ENCODE measurements at regions not wholly inside any gene's neighbourhood (a gene's known extent, or its start where the extent isn't known, plus 50 kb on each side); places are given as distances from the start of the nearest gene placed in this dataset.

GRCh38 chr17:77382966-77383612 lies 242.3 kb downstream of the SEC14L1 start:
- no peak for TF ChIP-seq POLR2AphosphoS5 (IDR thresholded peaks at IDR 0.05; ENCODE audit: low read depth, low read length)
- no peak for TF ChIP-seq SIN3A (IDR thresholded peaks at IDR 0.05; ENCODE audit: borderline replicate concordance, insufficient read depth, low read length)
- TF ChIP-seq REST (IDR thresholded peaks at IDR 0.05; ENCODE audit: insufficient read depth in 1 of 2, low read depth in 2 of 2, low read length in 2 of 2) = no peak
- no peak for TF ChIP-seq FOXP2 (optimal IDR thresholded peaks at IDR 0.05; ENCODE audit: borderline replicate concordance, extremely low read depth, extremely low read length, insufficient read depth)
- no peak for TF ChIP-seq TAF1 (IDR thresholded peaks at IDR 0.05; ENCODE audit: borderline replicate concordance, insufficient read depth, low read length)

GRCh38 chr17:77383613-77384608 lies 243.1 kb downstream of the SEC14L1 start:
- no peak for TF ChIP-seq REST (IDR thresholded peaks at IDR 0.05; ENCODE audit: insufficient read depth in 1 of 2, low read depth in 2 of 2, low read length in 2 of 2)
- TF ChIP-seq FOXP2 (optimal IDR thresholded peaks at IDR 0.05; ENCODE audit: borderline replicate concordance, extremely low read depth, extremely low read length, insufficient read depth) = no peak
- no peak for TF ChIP-seq POLR2AphosphoS5 (IDR thresholded peaks at IDR 0.05; ENCODE audit: low read depth, low read length)
- TF ChIP-seq TAF1 (IDR thresholded peaks at IDR 0.05; ENCODE audit: borderline replicate concordance, insufficient read depth, low read length) = no peak
- no peak for TF ChIP-seq SIN3A (IDR thresholded peaks at IDR 0.05; ENCODE audit: borderline replicate concordance, insufficient read depth, low read length)

DNA sequence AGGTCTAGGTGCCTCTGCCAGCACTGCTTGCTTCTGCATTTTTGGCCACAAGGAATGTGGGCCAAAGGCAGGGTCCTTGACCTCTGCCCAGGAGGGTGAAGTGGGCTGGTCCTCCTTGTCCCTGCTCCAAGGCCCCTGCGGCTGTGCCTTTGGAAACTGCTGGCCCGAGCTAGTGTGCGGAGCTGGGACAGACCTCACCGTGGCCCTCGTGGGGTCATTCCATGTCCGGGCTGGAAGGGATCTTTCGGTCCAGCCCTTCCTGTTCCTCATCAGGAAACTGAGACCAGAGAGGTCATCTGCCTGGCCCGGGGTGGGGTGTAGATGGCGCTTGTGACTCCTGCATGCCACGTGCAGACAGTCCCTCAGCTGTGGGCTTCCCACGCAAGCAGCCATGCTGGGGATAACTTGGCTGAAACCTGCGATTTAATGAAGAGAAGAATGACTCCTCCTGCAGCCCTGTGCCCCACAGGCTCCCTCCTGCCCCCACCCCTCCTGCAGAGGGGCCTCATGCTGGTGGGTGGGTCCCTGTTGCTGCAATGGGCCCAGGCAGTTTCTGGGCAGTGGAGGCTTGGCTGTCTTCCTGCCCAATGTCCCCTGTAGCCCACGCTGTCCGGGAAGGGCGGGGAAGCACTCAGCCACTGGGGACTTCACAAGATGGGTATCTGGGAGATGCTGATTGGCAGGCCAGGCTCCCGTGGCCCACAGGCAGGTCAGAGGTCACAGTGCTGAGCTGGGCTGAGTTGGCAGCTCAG lies 245.2 kb downstream of the SEC14L1 start:
- TF ChIP-seq POLR2AphosphoS5 (IDR thresholded peaks at IDR 0.05; ENCODE audit: low read depth, low read length) = no peak

DNA sequence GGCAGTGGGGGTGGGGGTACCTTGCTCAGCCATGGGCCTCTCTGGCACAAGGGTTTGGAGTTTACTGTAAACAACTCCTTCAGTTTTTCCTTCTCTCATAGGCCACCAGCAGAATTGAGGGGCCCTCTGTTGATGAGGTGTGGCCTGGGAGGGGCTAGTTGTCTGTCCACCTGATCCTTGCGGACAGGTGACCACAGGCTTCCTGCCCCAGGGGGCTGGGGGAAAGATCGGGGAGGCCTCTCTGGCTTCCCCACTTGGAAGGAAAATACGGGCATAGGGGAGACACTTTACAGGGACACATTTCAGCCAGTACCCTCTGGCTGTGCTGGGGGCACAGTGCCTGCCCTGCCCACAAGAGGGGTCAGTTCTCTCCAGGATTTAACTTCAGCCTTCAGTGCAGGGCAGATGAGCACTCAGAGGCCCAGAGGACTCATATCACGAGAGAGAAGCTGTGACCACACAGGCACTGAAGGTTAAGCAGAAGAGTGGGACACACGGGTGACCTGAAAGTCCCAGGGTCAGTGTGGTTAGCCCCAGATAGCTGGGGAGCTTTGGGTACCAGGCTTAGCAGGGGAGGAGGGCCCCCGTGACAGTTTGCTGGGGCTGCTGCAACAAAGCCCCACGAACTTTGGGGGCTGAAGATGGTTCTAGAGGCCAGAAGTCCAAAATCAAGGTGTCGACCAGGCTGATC lies 245.9 kb downstream of the SEC14L1 start:
- TF ChIP-seq SIN3A (IDR thresholded peaks at IDR 0.05; ENCODE audit: borderline replicate concordance, insufficient read depth, low read length) (no peak), POLR2AphosphoS5 (IDR thresholded peaks at IDR 0.05; ENCODE audit: low read depth, low read length) (no peak), FOXP2 (optimal IDR thresholded peaks at IDR 0.05; ENCODE audit: borderline replicate concordance, extremely low read depth, extremely low read length, insufficient read depth) (no peak), TAF1 (IDR thresholded peaks at IDR 0.05; ENCODE audit: borderline replicate concordance, insufficient read depth, low read length) (no peak), REST (IDR thresholded peaks at IDR 0.05; ENCODE audit: insufficient read depth in 1 of 2, low read depth in 2 of 2, low read length in 2 of 2) (no peak)

DNA sequence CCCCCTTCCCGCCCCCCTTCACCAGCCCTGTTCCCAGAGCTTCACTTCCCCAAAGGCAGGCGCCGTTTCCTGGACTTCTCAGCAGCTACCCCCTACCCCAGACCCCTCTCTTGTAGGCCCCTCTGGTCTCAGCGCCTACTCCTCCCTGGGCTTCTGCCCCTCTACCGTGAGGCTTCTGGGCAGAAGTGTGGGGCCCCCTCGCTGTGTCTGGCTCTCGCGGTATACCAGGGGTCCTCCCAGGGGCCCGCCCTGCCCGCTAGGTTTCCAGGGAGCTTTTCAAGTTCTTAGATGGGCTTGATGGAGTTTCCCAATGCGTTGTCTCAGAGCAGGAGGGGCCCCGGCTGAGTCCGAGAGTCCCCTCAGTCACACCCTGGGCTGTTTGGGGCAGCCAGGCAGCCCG lies 247.1 kb downstream of the SEC14L1 start:
- TF ChIP-seq POLR2AphosphoS5 (IDR thresholded peaks at IDR 0.05; ENCODE audit: low read depth, low read length) (no peak), FOXP2 (optimal IDR thresholded peaks at IDR 0.05; ENCODE audit: borderline replicate concordance, extremely low read depth, extremely low read length, insufficient read depth) (no peak), SIN3A (IDR thresholded peaks at IDR 0.05; ENCODE audit: borderline replicate concordance, insufficient read depth, low read length) (no peak), REST (IDR thresholded peaks at IDR 0.05; ENCODE audit: insufficient read depth in 1 of 2, low read depth in 2 of 2, low read length in 2 of 2) (no peak), TAF1 (IDR thresholded peaks at IDR 0.05; ENCODE audit: borderline replicate concordance, insufficient read depth, low read length) (no peak)

Data from PFSK-1 (cell line).